ENCODE measurements at regions not wholly inside any gene's neighbourhood (a gene's known extent, or its start where the extent isn't known, plus 50 kb on each side); places are given as distances from the start of the nearest gene placed in this dataset.

DNA sequence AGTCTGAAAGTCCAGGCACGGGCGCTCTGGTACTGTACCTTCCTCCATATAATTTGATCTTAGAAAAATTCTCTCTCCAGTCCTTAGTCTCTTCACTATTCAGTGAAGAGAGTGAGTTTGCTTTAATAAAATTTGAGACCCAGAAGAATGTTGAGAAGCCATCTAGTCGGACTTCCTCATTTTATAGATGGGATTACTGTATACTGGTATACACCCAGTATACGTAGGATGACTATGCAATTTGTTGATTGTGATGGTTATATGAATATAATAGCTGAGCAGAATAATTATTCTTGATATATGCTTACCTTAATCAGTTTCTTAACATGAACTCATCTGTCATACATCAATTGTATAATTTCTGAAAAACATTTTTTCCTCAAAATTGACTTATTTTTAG, 328.0 kb upstream of the B3GALT2 start:
- no peak for DNase-seq (ENCODE audit: extremely low read depth, low read depth)
- TF ChIP-seq, protein P1, sequence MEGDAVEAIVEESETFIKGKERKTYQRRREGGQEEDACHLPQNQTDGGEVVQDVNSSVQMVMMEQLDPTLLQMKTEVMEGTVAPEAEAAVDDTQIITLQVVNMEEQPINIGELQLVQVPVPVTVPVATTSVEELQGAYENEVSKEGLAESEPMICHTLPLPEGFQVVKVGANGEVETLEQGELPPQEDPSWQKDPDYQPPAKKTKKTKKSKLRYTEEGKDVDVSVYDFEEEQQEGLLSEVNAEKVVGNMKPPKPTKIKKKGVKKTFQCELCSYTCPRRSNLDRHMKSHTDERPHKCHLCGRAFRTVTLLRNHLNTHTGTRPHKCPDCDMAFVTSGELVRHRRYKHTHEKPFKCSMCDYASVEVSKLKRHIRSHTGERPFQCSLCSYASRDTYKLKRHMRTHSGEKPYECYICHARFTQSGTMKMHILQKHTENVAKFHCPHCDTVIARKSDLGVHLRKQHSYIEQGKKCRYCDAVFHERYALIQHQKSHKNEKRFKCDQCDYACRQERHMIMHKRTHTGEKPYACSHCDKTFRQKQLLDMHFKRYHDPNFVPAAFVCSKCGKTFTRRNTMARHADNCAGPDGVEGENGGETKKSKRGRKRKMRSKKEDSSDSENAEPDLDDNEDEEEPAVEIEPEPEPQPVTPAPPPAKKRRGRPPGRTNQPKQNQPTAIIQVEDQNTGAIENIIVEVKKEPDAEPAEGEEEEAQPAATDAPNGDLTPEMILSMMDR (IDR thresholded peaks at IDR 0.05; ENCODE audit: low read depth, low read length): no peak

DNA sequence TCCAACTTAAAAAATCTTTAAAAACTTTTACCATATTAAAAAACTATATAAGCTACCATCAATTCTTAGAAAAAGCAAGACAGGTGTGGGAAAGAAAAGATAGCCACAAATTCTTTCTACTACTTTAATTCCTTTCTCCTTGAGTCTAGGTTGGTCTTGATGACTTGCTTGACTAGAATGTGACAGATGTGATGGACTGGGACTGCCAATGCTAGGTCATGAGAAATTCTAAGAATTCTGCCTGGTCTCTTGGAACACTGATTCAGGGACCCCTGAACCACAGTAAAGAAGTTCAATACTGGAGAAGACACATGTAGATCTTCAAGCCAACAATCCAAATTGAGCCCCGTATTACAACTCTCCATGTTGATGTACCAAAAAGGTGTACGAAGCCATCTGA, 326.6 kb upstream of the B3GALT2 start:
- DNase-seq (ENCODE audit: extremely low read depth, low read depth): no peak
- TF ChIP-seq, protein P1 (IDR thresholded peaks at IDR 0.05; ENCODE audit: low read depth, low read length): no peak

DNA sequence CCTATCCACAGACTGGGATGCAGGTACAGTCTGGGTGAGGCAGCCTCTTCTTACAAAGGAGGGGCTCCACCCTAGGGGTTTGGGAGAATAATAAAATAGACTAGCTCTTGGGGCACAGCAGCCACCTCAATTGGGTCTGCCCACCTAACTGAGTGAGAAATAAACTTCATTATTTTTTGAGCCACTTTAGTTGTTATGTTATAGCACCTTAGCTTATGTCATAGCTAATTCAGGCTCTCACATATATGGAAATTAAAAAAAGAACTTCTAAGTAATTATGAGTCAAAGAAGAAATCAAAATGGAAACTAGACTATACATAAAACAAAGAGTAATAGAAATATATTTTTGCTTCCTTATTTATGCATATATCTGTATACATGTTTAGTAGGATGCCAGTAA, 318.5 kb upstream of the B3GALT2 start:
- TF ChIP-seq, protein P1 (IDR thresholded peaks at IDR 0.05; ENCODE audit: low read depth, low read length): no peak
- no peak for DNase-seq (ENCODE audit: extremely low read depth, low read depth)

DNA sequence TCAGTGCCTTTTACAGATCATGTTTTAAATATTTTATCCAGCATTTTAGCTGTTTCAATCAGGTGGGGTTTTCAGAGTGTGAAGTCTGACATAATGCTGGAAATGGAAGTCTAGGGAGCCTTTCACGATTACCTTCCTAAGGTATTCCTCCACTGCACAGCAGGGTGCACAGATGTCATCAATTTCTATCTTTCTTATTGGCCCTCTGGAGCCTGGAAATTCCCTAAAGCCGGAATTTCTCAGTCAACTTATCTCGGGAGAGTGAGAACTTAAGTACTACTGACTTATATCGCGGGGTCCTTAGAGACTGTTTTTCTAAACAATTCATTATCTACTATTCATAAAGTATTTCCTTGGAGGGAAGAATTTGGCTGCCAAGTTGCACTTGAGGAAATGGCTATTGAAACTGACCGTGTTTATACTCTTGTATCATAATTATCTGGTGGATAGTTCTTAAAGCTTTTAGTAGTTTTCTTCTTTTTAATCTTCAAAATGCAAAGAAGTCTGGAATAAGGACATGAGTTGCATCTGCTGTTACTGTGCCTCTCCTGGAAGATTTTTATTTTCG, 311.8 kb upstream of the B3GALT2 start:
- TF ChIP-seq, protein P1 (IDR thresholded peaks at IDR 0.05; ENCODE audit: low read depth, low read length): no peak
- DNase-seq (ENCODE audit: extremely low read depth, low read depth): no peak

DNA sequence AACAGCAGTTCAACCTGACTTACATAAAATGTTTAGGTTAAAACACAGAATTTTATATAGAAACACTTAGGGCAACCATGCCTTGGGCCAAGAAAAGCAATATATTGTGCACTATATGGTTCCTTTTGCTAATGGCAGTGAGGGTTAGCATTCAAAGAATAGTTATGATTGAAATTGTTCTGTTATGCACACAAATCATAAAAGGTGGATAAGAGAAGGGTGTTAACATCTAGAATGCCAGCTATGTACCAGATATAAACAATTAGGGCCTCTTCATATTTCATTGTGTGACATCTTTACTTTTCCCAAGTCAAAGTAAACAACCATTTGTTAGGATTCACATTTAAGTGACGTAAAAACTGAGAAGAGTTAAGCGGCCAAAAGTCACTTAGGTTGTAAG, 308.0 kb upstream of the B3GALT2 start:
- DNase-seq (ENCODE audit: extremely low read depth, low read depth): no peak
- TF ChIP-seq, protein P1 (IDR thresholded peaks at IDR 0.05; ENCODE audit: low read depth, low read length): no peak

DNA sequence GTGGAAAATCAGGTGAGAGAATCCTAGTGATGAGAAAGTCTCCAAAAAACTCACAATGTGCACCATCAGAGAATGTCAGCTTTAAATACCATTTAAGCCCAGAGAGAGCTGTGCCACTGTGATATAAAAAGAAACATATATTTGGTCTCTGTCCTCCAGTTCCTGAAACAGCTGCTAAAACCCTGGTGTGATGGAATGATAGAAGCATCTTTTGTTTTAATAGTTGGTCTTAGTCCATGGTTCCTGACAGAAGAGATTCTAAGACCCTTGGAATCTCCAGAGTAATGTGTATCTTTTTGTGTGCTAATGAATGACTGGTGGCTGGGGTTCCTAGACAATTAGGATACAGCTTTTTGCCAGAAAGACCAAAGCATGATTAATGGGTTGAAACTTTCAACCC, 302.8 kb upstream of the B3GALT2 start:
- DNase-seq (ENCODE audit: extremely low read depth, low read depth): no peak
- TF ChIP-seq, protein P1 (IDR thresholded peaks at IDR 0.05; ENCODE audit: low read depth, low read length): no peak

DNA sequence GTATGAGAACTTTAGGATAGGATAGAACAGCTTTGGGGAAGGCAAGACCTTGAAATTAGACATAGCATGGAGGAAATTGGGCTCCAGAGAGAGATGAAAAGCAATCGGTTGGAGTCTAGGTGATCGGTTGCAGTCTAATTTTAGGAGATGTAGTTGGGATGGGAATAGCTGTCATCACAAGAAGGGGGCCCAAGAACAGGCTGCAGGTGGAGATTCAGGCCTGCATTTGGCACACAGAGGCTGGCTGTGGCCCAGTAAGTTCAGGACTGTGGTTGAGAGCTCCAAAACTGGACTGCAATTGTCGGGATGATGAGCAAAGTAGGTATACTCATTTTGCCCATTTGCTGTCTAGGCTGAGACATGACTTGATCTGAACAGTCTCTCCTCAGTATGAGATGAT, 301.3 kb upstream of the B3GALT2 start:
- TF ChIP-seq, protein P1 (IDR thresholded peaks at IDR 0.05; ENCODE audit: low read depth, low read length): no peak
- no peak for DNase-seq (ENCODE audit: extremely low read depth, low read depth)
